H1 (cell line): ENCODE measurements at regions not wholly inside any gene's neighbourhood (a gene's known extent, or its start where the extent isn't known, plus 50 kb on each side); places are given as distances from the start of the nearest gene placed in this dataset.

ENCODE experiments used
- BACH1 ChIP-seq: IDR thresholded peaks from 2 replicates; pipeline ENCODE4 v1.6.1; 2012; ENCODE audit warnings: low read length, improper control_type of control experiment
- CHD2 ChIP-seq: IDR thresholded peaks from 2 replicates; pipeline ENCODE4 v1.6.1; 2012; ENCODE audit warnings: low read length, improper control_type of control experiment
- CTCF ChIP-seq, 3 experiments: IDR thresholded peaks; 1 replicate in 2 of 3; 2 replicates in 1 of 3; pipeline versions ENCODE4 v1.5.1 to v1.6.1; 2011; ENCODE audit warnings: low read length in 3 of 3, mild to moderate bottlenecking in 3 of 3, inconsistent platforms in 2 of 3, low read depth in 1 of 3, moderate library complexity in 1 of 3; ENCODE audit not compliant: insufficient read depth in 1 of 3; ENCODE audit errors: control extremely low read depth in 1 of 3
- FOSL1 ChIP-seq: IDR thresholded peaks from 2 replicates; pipeline ENCODE4 v1.6.1; 2011; ENCODE audit warnings: mild to moderate bottlenecking, low read depth, low read length, moderate library complexity; ENCODE audit not compliant: insufficient read depth
- POLR2A ChIP-seq, 2 experiments: IDR thresholded peaks; 1 replicate in 1 of 2; 2 replicates in 1 of 2; pipeline ENCODE4 v1.6.1; 2011; ENCODE audit warnings: low read depth in 2 of 2, low read length in 2 of 2, mild to moderate bottlenecking in 2 of 2; ENCODE audit errors: control extremely low read depth in 1 of 2
- ZNF274 ChIP-seq: IDR thresholded peaks from 2 replicates; pipeline ENCODE4 v1.7.0; 2012; ENCODE audit warnings: low read length, borderline replicate concordance; ENCODE audit errors: extremely low read depth

GRCh38 chr14:76929927-76930326 is 98.6 kb downstream of the IRF2BPL start:
- TF ChIP-seq FOSL1 (no peak), POLR2A (IDR thresholded peaks at IDR 0.05; ENCODE audit: control extremely low read depth in 1 of 2, low read depth in 2 of 2, low read length in 2 of 2) (no peak), CTCF (IDR thresholded peaks at IDR 0.05; ENCODE audit: control extremely low read depth in 1 of 3, insufficient read depth in 1 of 3, low read depth in 1 of 3, low read length in 3 of 3) (no peak), ZNF274 (no peak), CHD2 (no peak), BACH1 (no peak)
